ENCODE measurements at regions not wholly inside any gene's neighbourhood (a gene's known extent, or its start where the extent isn't known, plus 50 kb on each side); places are given as distances from the start of the nearest gene placed in this dataset.

GRCh38 chr14:61619494-61619893 is 75.8 kb upstream of the HIF1A start:
- TF ChIP-seq CTCF (IDR thresholded peaks at IDR 0.05) (no peak), POLR2A (IDR thresholded peaks at IDR 0.05) (no peak)

Data from esophagus squamous epithelium (tissue), 4 donors.